ENCODE measurements at regions not wholly inside any gene's neighbourhood (a gene's known extent, or its start where the extent isn't known, plus 50 kb on each side); places are given as distances from the start of the nearest gene placed in this dataset.

GRCh38 chr2:16429002-16429401 lies 236.6 kb downstream of the CYRIA start:
- TF ChIP-seq EZH2 (IDR thresholded peaks at IDR 0.05; ENCODE audit: borderline replicate concordance, low read length) (no peak), CTCF (IDR thresholded peaks at IDR 0.05; ENCODE audit: low read length) (no peak)
- no peak overlapping the region for H2AFZ ChIP-seq (ENCODE audit: low read length)
- H3K79me2 ChIP-seq (ENCODE audit: insufficient read depth, low read length) = no peaks in the 10 kb centered on the region
- no peaks in the 10 kb centered on the region for H4K20me1 ChIP-seq (ENCODE audit: insufficient read depth, low read length)
- no peaks in the 10 kb centered on the region for H3K4me1 ChIP-seq (ENCODE audit: insufficient read depth, low read length, severe bottlenecking)
- no peaks in the 10 kb centered on the region for H3K9me2 ChIP-seq (ENCODE audit: low read depth, low read length)
- H3K36me3 ChIP-seq (ENCODE audit: insufficient read depth, low read length) = no peaks in the 10 kb centered on the region
- H3K27me3 ChIP-seq (ENCODE audit: insufficient read depth, low read length) = no peaks in the 10 kb centered on the region
- no peaks in the 10 kb centered on the region for H3F3A ChIP-seq (ENCODE audit: insufficient read depth, low read length)
- H3K9me3 ChIP-seq (ENCODE audit: low read length) = no peaks in the 10 kb centered on the region
- no peak overlapping the region for H3K4me3 ChIP-seq (ENCODE audit: low read depth, low read length, poor library complexity, severe bottlenecking)
- no peak overlapping the region for H3K9ac ChIP-seq (ENCODE audit: low read length)
- H3K4me2 ChIP-seq (ENCODE audit: low read length) = no peak overlapping the region
- H3K27ac ChIP-seq (ENCODE audit: low read depth, low read length, poor library complexity, severe bottlenecking) = no peak overlapping the region

GRCh38 chr2:16425462-16426336 lies 239.9 kb downstream of the CYRIA start:
- no peaks in the 10 kb centered on the region for H3K27me3 ChIP-seq (ENCODE audit: insufficient read depth, low read length)
- H3K36me3 ChIP-seq (ENCODE audit: insufficient read depth, low read length) = no peaks in the 10 kb centered on the region
- no peak overlapping the region for H2AFZ ChIP-seq (ENCODE audit: low read length)
- TF ChIP-seq EZH2 (IDR thresholded peaks at IDR 0.05; ENCODE audit: borderline replicate concordance, low read length) = no peak
- no peak for TF ChIP-seq CTCF (IDR thresholded peaks at IDR 0.05; ENCODE audit: low read length)
- no peak overlapping the region for H3K9ac ChIP-seq (ENCODE audit: low read length)
- H3K27ac ChIP-seq (ENCODE audit: low read depth, low read length, poor library complexity, severe bottlenecking) = no peak overlapping the region
- H4K20me1 ChIP-seq (ENCODE audit: insufficient read depth, low read length) = no peaks in the 10 kb centered on the region
- no peaks in the 10 kb centered on the region for H3K4me1 ChIP-seq (ENCODE audit: insufficient read depth, low read length, severe bottlenecking)
- no peaks in the 10 kb centered on the region for H3F3A ChIP-seq (ENCODE audit: insufficient read depth, low read length)
- H3K9me2 ChIP-seq (ENCODE audit: low read depth, low read length) = no peaks in the 10 kb centered on the region
- no peak overlapping the region for H3K4me3 ChIP-seq (ENCODE audit: low read depth, low read length, poor library complexity, severe bottlenecking)
- H3K79me2 ChIP-seq (ENCODE audit: insufficient read depth, low read length) = no peaks in the 10 kb centered on the region
- no peaks in the 10 kb centered on the region for H3K9me3 ChIP-seq (ENCODE audit: low read length)
- no peak overlapping the region for H3K4me2 ChIP-seq (ENCODE audit: low read length)

GRCh38 chr2:16420421-16420820 lies 245.2 kb downstream of the CYRIA start:
- H3K9ac ChIP-seq (ENCODE audit: low read length) = no peak overlapping the region
- H3F3A ChIP-seq (ENCODE audit: insufficient read depth, low read length) = no peaks in the 10 kb centered on the region
- H3K4me3 ChIP-seq (ENCODE audit: low read depth, low read length, poor library complexity, severe bottlenecking) = no peak overlapping the region
- no peaks in the 10 kb centered on the region for H3K9me2 ChIP-seq (ENCODE audit: low read depth, low read length)
- H3K4me1 ChIP-seq (ENCODE audit: insufficient read depth, low read length, severe bottlenecking) = no peaks in the 10 kb centered on the region
- H3K27me3 ChIP-seq (ENCODE audit: insufficient read depth, low read length) = no peaks in the 10 kb centered on the region
- H2AFZ ChIP-seq (ENCODE audit: low read length) = no peak overlapping the region
- no peak overlapping the region for H3K4me2 ChIP-seq (ENCODE audit: low read length)
- no peaks in the 10 kb centered on the region; the same call in 1 of the 2 replicates for H3K36me3 ChIP-seq (ENCODE audit: insufficient read depth, low read length)
- TF ChIP-seq EZH2 (IDR thresholded peaks at IDR 0.05; ENCODE audit: borderline replicate concordance, low read length) (no peak), CTCF (IDR thresholded peaks at IDR 0.05; ENCODE audit: low read length) (no peak)
- H3K27ac ChIP-seq (ENCODE audit: low read depth, low read length, poor library complexity, severe bottlenecking) = no peak overlapping the region
- H3K79me2 ChIP-seq (ENCODE audit: insufficient read depth, low read length) = no peaks in the 10 kb centered on the region
- H3K9me3 ChIP-seq (ENCODE audit: low read length) = no peaks in the 10 kb centered on the region
- no peaks in the 10 kb centered on the region for H4K20me1 ChIP-seq (ENCODE audit: insufficient read depth, low read length)
